HCT116 (cell line): ENCODE measurements at regions not wholly inside any gene's neighbourhood (a gene's known extent, or its start where the extent isn't known, plus 50 kb on each side); places are given as distances from the start of the nearest gene placed in this dataset.

Source experiments
- ATAC-seq: fragments of 200-7000 bp; cut with Tn5 transposase; 2 replicates; pipeline ENCODE4 v1.9.1; 2020; ENCODE audit warnings: mild to moderate bottlenecking, moderate library complexity
- BruUV-seq: library from RNA; stranded (reverse); fragments of 400-500 nt; replicated peaks from 2 replicates; lab custom pipeline; 2021; lab: Mats Ljungman, UMichigan
- CTCF ChIA-PET: fragments of 300-600 bp; sonication (Branson Sonifier 250); formaldehyde crosslinking; loops from one replicate; lab custom pipeline; 2021; ENCODE audit warnings: antibody characterized with exemption; lab: Charles Lee
- POLR2A ChIA-PET: fragments of 300-600, 350-600 bp; sonication (Branson Sonifier 250); formaldehyde crosslinking; loops from one replicate; lab custom pipeline; 2021; ENCODE audit warnings: antibody characterized with exemption; lab: Charles Lee
- RAD21 ChIA-PET, 2 experiments: fragments of 300-600 bp; sonication (Branson Sonifier 250); formaldehyde crosslinking; loops; one replicate each; lab custom pipeline; 2023; ENCODE audit warnings: low total read pairs in 2 of 2; ENCODE audit not compliant: uncharacterized antibody in 2 of 2, unreplicated experiment in 2 of 2, low non-redundant PET in 1 of 2; lab: Charles Lee
- DNase-seq: peaks from one replicate; pipeline ENCODE4 v3.0.0-alpha.2; 2010; ENCODE audit warnings: low read depth, low spot score
- H2AFZ ChIP-seq: fragments of 200-600 bp; shearing (Covaris generic), sonication (generic); 2 replicates; pipeline ENCODE4 v1.6.1; 2017; ENCODE audit warnings: low read depth, mixed run types, mixed read lengths, antibody characterized with exemption, low read length; ENCODE audit not compliant: poor library complexity, severe bottlenecking
- H3K27ac ChIP-seq: 2 replicates; pipeline ENCODE4 v1.5.1; 2012; ENCODE audit warnings: low read depth, low read length
- H3K27me3 ChIP-seq: fragments of 200-600 bp; sonication (generic); 2 replicates; pipeline ENCODE4 v1.6.1; 2016; ENCODE audit warnings: mixed run types, low read length, mixed read lengths; ENCODE audit not compliant: insufficient read depth
- H3K36me3 ChIP-seq, 2 experiments: fragments of 200-500 bp in 1 of 2; fragments of 200-600 bp in 1 of 2; sonication (Bioruptor generic) in 1 of 2; sonication (generic) in 1 of 2; 2 replicates each; pipeline versions ENCODE4 v1.5.1 to v1.6.1; 2014 to 2016; ENCODE audit warnings: low read length in 2 of 2, inconsistent platforms in 1 of 2, mixed read lengths in 1 of 2, mixed run types in 1 of 2; ENCODE audit not compliant: insufficient read depth in 2 of 2, control insufficient read depth in 1 of 2
- H3K4me1 ChIP-seq, 2 experiments: fragments of 200-600 bp in 1 of 2; sonication (generic) in 1 of 2; 2 replicates each; pipeline versions ENCODE4 v1.5.1 to v1.6.1; 2012 to 2017; ENCODE audit warnings: low read length in 2 of 2, inconsistent platforms in 1 of 2, mild to moderate bottlenecking in 1 of 2, mixed read lengths in 1 of 2, mixed run types in 1 of 2, moderate library complexity in 1 of 2; ENCODE audit not compliant: insufficient read depth in 2 of 2, control insufficient read depth in 1 of 2
- H3K4me2 ChIP-seq: fragments of 200-600 bp; sonication (generic); 2 replicates; pipeline ENCODE4 v1.6.1; 2017; ENCODE audit warnings: mixed run types, low read length, mixed read lengths
- H3K4me3 ChIP-seq, 2 experiments: fragments of 200-600 bp in 1 of 2; sonication (generic) in 1 of 2; replicated peaks in 1 of 2; 2 replicates each; pipeline ENCODE4 v1.5.1; 2011 to 2016; ENCODE audit warnings: low read length in 2 of 2, control low read depth in 1 of 2, low read depth in 1 of 2, mild to moderate bottlenecking in 1 of 2, mixed read lengths in 1 of 2, mixed run types in 1 of 2
- H3K79me2 ChIP-seq: fragments of 200-600 bp; sonication (generic); 2 replicates; pipeline ENCODE4 v1.6.1; 2017; ENCODE audit warnings: mild to moderate bottlenecking, mixed run types, low read length, moderate library complexity, mixed read lengths; ENCODE audit not compliant: insufficient read depth
- H3K9ac ChIP-seq: fragments of 200-600 bp; sonication (generic); 2 replicates; pipeline ENCODE4 v1.6.1; 2016; ENCODE audit warnings: low read length, mixed read lengths
- H3K9me2 ChIP-seq: fragments of 200-600 bp; sonication (generic), shearing (Covaris generic); 2 replicates; pipeline ENCODE4 v1.6.1; 2017; ENCODE audit warnings: mixed run types, mild to moderate bottlenecking, moderate library complexity; ENCODE audit not compliant: insufficient read depth
- H3K9me3 ChIP-seq, 2 experiments: fragments of 200-500 bp in 1 of 2; fragments of 200-600 bp in 1 of 2; sonication (Bioruptor generic) in 1 of 2; sonication (generic) in 1 of 2; 2 replicates each; pipeline ENCODE4 v1.6.1; 2014 to 2017; ENCODE audit warnings: low read length in 2 of 2, mixed read lengths in 2 of 2, inconsistent platforms in 1 of 2, low read depth in 1 of 2, mild to moderate bottlenecking in 1 of 2, mixed run types in 1 of 2, moderate library complexity in 1 of 2; ENCODE audit not compliant: control insufficient read depth in 1 of 2, insufficient read depth in 1 of 2
- H4K20me1 ChIP-seq: fragments of 200-600 bp; sonication (generic), shearing (Covaris generic); 2 replicates; pipeline ENCODE4 v1.6.1; 2017; ENCODE audit warnings: mixed run types, mild to moderate bottlenecking, moderate library complexity; ENCODE audit not compliant: insufficient read depth
- CTCF ChIP-seq, 3 experiments: fragments of 200-600 bp in 1 of 3; sonication (generic) in 1 of 3; IDR thresholded peaks in 2 of 3; conservative IDR thresholded peaks in 1 of 3; 2 replicates each; pipeline ENCODE4 v1.5.1; 2012 to 2017; ENCODE audit warnings: low read depth in 2 of 3, low read length in 2 of 3, antibody characterized with exemption in 1 of 3, borderline replicate concordance in 1 of 3, control low read depth in 1 of 3, mild to moderate bottlenecking in 1 of 3, mixed read lengths in 1 of 3, mixed run types in 1 of 3, moderate library complexity in 1 of 3; ENCODE audit not compliant: insufficient read depth in 1 of 3
- EZH2 ChIP-seq: fragments of 200-600 bp; sonication (generic); IDR thresholded peaks from 2 replicates; pipeline ENCODE4 v1.6.1; 2017; ENCODE audit warnings: antibody characterized with exemption, mixed run types
- POLR2AphosphoS5 ChIP-seq: IDR thresholded peaks from 2 replicates; pipeline ENCODE4 v1.6.1; 2011; ENCODE audit warnings: mild to moderate bottlenecking, low read depth, low read length, moderate library complexity
- RAD21 ChIP-seq: IDR thresholded peaks from 2 replicates; pipeline ENCODE4 v1.6.1; 2012; ENCODE audit warnings: low read depth, mild to moderate bottlenecking
- SRF ChIP-seq: IDR thresholded peaks from 2 replicates; pipeline ENCODE4 v1.6.1; 2012; ENCODE audit warnings: low read depth
- TCF7L2 ChIP-seq: IDR thresholded peaks from 2 replicates; pipeline ENCODE4 v1.7.0; 2011; ENCODE audit warnings: borderline replicate concordance, inconsistent platforms; ENCODE audit not compliant: insufficient read depth, insufficient read length; ENCODE audit errors: extremely low read depth
- intact Hi-C: fragments of 100-400 bp; cut with micrococcal nuclease; formaldehyde crosslinking; loops from 2 replicates; pipeline ENCODE4 v1.10.0; 2022

- intact Hi-C loops: loop anchor here (2.0 to 10.0 kb wide), 2 partner anchors 84 to 276 kb away; no protein-coding TSS in a partner anchor
- Histone ChIP-seq H3K9ac (no peak overlapping the region), H3K9me3 (no peaks in the 10 kb centered on the region)
- POLR2A ChIA-PET: no interaction called here
- TF ChIP-seq POLR2AphosphoS5 (no peak), CTCF (IDR thresholded peaks at IDR 0.05 in 2 of 3, conservative IDR thresholded peaks at IDR 0.05 in 1 of 3; ENCODE audit: borderline replicate concordance in 1 of 3, insufficient read depth in 1 of 3, low read depth in 2 of 3, low read length in 2 of 3) (peak; percentile 25 to 62 (median 50); a peak in 5 of 6 replicates), RAD21 (peak; percentile 25; the same call in 1 of the 2 replicates)
- TF ChIP-seq, all 23 proteins: peak for 2
- Histone ChIP-seq H3K36me3 (no peaks in the 10 kb centered on the region), H3K27ac (no peak overlapping the region), H3K27me3 (no peaks in the 10 kb centered on the region), H3K4me2 (no peak overlapping the region), H3K4me1 (no peaks in the 10 kb centered on the region), H2AFZ (no peak overlapping the region), H4K20me1 (no peaks in the 10 kb centered on the region), H3K9me2 (no peaks in the 10 kb centered on the region), H3K79me2 (no peaks in the 10 kb centered on the region), H3K4me3 (no peak overlapping the region)
- ATAC-seq (peak; percentile 55), DNase-seq (peak; percentile 23)
- ChIA-PET RAD21 (no interaction called here), CTCF (interaction anchor here (0.6 to 3.7 kb wide), 7 partner anchors 9 to 272 kb away, joined by 3 to 40 read pairs (median 5); no protein-coding TSS in a partner anchor)
- no TSS peak for BruUV-seq
These were observed 75.8 kb downstream of the NUDT11 start for GRCh38 chrX:51420610-51421009.

- CTCF ChIA-PET: no interaction called here
- RAD21 ChIA-PET: no interaction called here
- H3K9me3 ChIP-seq: no peaks in the 10 kb centered on the region
- POLR2A ChIA-PET: no interaction called here
- TF ChIP-seq TCF7L2 (no peak), SRF (no peak), RAD21 (no peak), EZH2 (no peak)
- no peaks in the 10 kb centered on the region for H3K36me3 ChIP-seq
- no peaks in the 10 kb centered on the region for H4K20me1 ChIP-seq
- no peak overlapping the region for H3K4me3 ChIP-seq
- no peaks in the 10 kb centered on the region for H3K79me2 ChIP-seq
- no peaks in the 10 kb centered on the region for H3K9me2 ChIP-seq
- H3K27ac ChIP-seq: no peak overlapping the region
- no peak for ATAC-seq
- intact Hi-C loops: no loop called here
- H3K27me3 ChIP-seq: no peaks in the 10 kb centered on the region
- H2AFZ ChIP-seq: no peak overlapping the region
- no peak overlapping the region for H3K4me2 ChIP-seq
- no peak overlapping the region for H3K9ac ChIP-seq
- BruUV-seq: no TSS peak
- H3K4me1 ChIP-seq: no peaks in the 10 kb centered on the region
- DNase-seq: no peak
These were observed 75.8 kb downstream of the NUDT10 start for GRCh38 chrX:51408462-51408861.
